ENCODE measurements at regions not wholly inside any gene's neighbourhood (a gene's known extent, or its start where the extent isn't known, plus 50 kb on each side); places are given as distances from the start of the nearest gene placed in this dataset.

GRCh38 chr4:34035225-34035624, 2209.1 kb downstream of the ARAP2 start:
- TF ChIP-seq GATA1 (IDR thresholded peaks at IDR 0.05; ENCODE audit: low read depth, low read length) (no peak), POLR2A (IDR thresholded peaks at IDR 0.05; ENCODE audit: low read length) (no peak)
- DNase-seq, result no peak

- DNase-seq, result no peak
- TF ChIP-seq POLR2A (IDR thresholded peaks at IDR 0.05; ENCODE audit: low read length), result no peak
- TF ChIP-seq GATA1 (IDR thresholded peaks at IDR 0.05; ENCODE audit: low read depth, low read length), result no peak
These were observed 2207.0 kb downstream of the ARAP2 start for GRCh38 chr4:34037280-34037679.

GRCh38 chr4:34039766-34040165, 2204.5 kb downstream of the ARAP2 start:
- TF ChIP-seq GATA1 (IDR thresholded peaks at IDR 0.05; ENCODE audit: low read depth, low read length) (no peak), POLR2A (IDR thresholded peaks at IDR 0.05; ENCODE audit: low read length) (no peak)
- DNase-seq, result no peak

DNA sequence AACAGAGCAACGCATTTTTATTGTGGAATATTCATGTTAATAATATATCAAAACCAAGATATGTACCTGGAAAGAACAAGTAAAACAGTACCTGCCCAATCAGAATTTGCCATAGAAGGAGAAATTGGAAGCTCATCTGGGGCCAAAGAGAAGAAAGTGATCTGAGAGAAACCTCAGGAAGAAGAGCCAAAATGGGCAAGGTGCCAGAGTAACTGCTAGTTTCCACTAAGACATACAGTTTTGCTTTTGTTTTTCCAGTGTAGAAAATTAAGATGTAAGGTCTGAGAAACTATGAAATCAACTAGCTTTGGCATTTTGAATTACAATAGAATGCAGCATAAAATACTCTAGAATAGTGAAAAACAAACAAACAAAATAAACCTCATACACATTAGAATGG, 2201.2 kb downstream of the ARAP2 start:
- TF ChIP-seq GATA1 (IDR thresholded peaks at IDR 0.05; ENCODE audit: low read depth, low read length) (no peak), POLR2A (IDR thresholded peaks at IDR 0.05; ENCODE audit: low read length) (no peak)
- no peak for DNase-seq

DNA sequence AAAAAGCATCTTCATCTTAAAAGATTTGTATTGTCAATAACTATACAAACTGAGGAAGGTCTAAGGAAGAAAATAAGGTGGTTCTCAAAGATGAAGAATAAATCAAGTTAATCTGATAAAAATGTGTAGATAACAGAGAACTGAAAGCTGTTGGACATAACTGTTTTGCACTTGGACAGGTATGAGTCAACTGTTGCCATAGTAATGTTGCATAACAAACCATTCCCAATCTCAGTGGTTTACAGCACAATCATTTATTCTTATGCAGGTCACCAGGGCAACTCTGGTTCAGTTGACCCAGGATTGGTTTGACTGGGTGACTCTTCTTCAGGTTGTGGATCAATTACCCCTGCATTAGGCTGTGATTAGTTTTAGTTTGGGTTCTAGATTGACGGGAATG, 2197.7 kb downstream of the ARAP2 start:
- TF ChIP-seq POLR2A (IDR thresholded peaks at IDR 0.05; ENCODE audit: low read length) (no peak), GATA1 (IDR thresholded peaks at IDR 0.05; ENCODE audit: low read depth, low read length) (no peak)
- DNase-seq, result no peak

- no peak for DNase-seq
- TF ChIP-seq GATA1 (IDR thresholded peaks at IDR 0.05; ENCODE audit: low read depth, low read length) (no peak), POLR2A (IDR thresholded peaks at IDR 0.05; ENCODE audit: low read length) (no peak)
These were observed 2197.0 kb downstream of the ARAP2 start for GRCh38 chr4:34047363-34047762.

GRCh38 chr4:34066126-34066525, 2178.2 kb downstream of the ARAP2 start:
- DNase-seq, result no peak
- no peak for TF ChIP-seq GATA1 (IDR thresholded peaks at IDR 0.05; ENCODE audit: low read depth, low read length)
- no peak for TF ChIP-seq POLR2A (IDR thresholded peaks at IDR 0.05; ENCODE audit: low read length)

DNA sequence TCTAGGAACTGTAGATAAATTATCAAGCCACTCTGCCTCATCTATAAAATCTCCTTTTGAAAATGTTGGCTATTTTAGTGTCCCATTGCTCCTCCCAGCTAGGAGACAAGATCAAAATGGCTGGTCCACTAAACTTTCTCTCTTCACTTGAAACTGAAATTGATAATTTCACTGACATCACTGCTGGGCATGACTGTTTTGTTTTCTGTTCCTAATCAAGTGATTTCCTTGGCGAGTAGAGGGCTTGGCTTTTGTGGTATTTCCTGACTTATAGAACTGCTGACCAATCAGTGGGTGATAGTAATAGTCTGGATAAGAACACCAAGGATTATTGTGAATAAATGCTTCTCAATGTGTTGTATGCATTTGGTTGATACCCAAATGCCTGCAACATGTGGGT, 2152.9 kb downstream of the ARAP2 start:
- no peak for TF ChIP-seq GATA1 (IDR thresholded peaks at IDR 0.05; ENCODE audit: low read depth, low read length)
- TF ChIP-seq POLR2A (IDR thresholded peaks at IDR 0.05; ENCODE audit: low read length), result no peak
- DNase-seq, result no peak

GRCh38 chr4:34094114-34094513, 2150.2 kb downstream of the ARAP2 start:
- DNase-seq, result no peak
- no peak for TF ChIP-seq GATA1 (IDR thresholded peaks at IDR 0.05; ENCODE audit: low read depth, low read length)
- no peak for TF ChIP-seq POLR2A (IDR thresholded peaks at IDR 0.05; ENCODE audit: low read length)

DNA sequence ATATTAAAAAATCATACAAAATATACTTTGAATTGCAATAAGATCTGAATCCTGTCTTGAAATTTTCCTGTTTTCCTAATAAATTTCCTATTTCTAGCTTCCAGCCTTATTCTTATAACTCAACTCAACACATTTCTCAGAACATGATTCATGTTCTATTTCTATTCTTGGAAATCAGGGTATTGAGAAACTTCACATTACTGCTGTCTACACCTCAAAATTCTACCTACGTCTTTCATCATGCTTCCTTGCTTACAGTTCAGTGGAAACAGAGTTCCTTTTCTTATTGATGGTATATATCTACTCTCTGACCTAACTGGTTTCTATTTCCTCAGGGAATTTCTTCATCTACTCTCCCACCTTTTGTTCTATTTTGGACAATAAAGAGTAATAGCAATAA, 2139.0 kb downstream of the ARAP2 start:
- DNase-seq, result no peak
- no peak for TF ChIP-seq GATA1 (IDR thresholded peaks at IDR 0.05; ENCODE audit: low read depth, low read length)
- no peak for TF ChIP-seq POLR2A (IDR thresholded peaks at IDR 0.05; ENCODE audit: low read length)

DNA sequence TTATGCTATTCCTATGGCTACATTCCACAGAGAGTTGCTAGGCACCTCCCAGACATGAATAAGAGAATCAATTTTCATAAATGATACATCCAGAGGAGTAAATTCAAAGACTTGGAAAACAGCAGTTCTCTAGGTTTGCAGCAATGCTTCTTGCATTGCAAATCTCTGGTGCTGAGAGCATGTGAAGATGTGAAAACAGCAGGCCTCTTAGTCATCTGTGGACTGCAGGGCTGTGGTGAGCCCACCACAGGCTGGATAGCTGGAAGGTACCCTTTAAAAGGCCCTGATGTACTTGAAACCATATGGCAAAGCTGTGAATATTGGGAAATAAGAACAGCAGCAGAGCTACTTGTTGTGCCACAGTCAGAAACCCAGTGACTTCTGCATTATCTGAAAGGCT, 2135.9 kb downstream of the ARAP2 start:
- DNase-seq, result no peak
- TF ChIP-seq GATA1 (IDR thresholded peaks at IDR 0.05; ENCODE audit: low read depth, low read length), result no peak
- no peak for TF ChIP-seq POLR2A (IDR thresholded peaks at IDR 0.05; ENCODE audit: low read length)

DNA sequence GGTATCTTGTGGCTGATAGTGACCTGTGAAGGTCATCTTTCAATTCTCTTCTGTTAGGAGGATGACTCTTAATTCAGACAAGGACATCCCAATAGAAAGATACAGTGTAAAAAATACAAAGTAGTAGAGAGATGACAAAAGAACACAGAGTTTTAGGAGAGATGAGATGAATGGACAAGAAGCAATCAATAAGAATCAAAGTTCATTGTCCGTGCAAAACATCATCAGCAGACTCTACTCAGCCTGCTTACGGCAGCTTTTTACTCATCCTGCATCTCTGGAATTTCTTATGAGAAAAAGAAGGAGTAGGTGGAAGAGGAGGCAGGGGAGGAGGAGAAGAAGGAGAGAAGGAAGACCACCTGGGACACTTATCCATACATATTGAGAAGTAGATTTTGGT, 2131.7 kb downstream of the ARAP2 start:
- TF ChIP-seq POLR2A (IDR thresholded peaks at IDR 0.05; ENCODE audit: low read length) (no peak), GATA1 (IDR thresholded peaks at IDR 0.05; ENCODE audit: low read depth, low read length) (no peak)
- no peak for DNase-seq

DNA sequence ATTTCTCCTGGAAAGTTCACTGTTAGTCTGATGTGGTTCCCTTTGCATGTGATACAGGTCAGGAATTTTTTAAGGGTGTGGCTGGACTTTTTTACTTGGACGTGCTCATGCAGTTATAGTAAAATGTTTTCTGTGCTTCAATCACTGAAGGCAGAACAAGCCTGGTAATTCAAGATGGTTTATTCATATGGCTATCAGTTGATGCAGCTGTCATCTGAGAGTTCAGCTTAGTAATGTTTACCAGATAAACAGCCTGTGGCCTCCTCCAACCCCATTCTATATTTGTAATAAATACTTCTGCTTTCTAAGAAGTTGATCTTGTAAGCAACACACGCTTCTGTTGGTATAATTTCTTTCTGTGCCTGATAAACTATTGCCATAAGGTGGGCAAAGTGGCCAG, 2105.9 kb downstream of the ARAP2 start:
- TF ChIP-seq POLR2A (IDR thresholded peaks at IDR 0.05; ENCODE audit: low read length), result no peak

GRCh38 chr4:34139346-34139745, 2105.0 kb downstream of the ARAP2 start:
- no peak for DNase-seq
- TF ChIP-seq POLR2A (IDR thresholded peaks at IDR 0.05; ENCODE audit: low read length) (no peak), GATA1 (IDR thresholded peaks at IDR 0.05; ENCODE audit: low read depth, low read length) (no peak)

More for the DNA sequence above, 2105.9 kb downstream of the ARAP2 start:
- DNase-seq, result no peak

DNA sequence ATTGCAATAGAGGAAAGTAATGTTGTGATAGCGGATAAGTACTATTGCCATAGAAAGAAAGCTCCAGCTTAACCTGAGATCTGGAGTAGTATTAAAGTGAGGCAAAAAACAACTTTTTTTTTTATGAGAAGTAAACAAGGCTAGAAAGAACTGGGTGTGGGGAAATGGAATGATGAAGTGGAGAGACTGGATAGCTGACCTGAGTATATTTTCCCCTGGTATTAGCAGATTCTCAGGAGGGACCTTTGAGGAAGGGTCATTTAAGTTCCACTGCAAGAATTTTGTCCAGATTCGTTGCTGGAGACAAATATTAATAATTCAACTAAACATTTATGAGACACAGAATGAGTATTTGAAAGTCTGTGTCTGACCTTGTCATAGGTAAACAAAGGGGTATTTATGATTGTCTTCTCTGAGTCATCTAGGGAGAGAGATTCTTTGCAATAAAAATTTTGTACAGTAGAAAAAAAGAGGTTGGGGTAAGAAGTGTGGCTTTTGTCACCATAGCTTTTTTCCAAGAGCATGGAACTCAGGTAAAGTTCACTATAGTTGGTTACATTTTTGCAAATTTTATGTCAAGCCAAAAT, 2095.9 kb downstream of the ARAP2 start:
- TF ChIP-seq POLR2A (IDR thresholded peaks at IDR 0.05; ENCODE audit: low read length), result no peak
- TF ChIP-seq GATA1 (IDR thresholded peaks at IDR 0.05; ENCODE audit: low read depth, low read length), result no peak
- no peak for DNase-seq

GRCh38 chr4:34157547-34157946, 2086.8 kb downstream of the ARAP2 start:
- TF ChIP-seq POLR2A (IDR thresholded peaks at IDR 0.05; ENCODE audit: low read length) (no peak), GATA1 (IDR thresholded peaks at IDR 0.05; ENCODE audit: low read depth, low read length) (no peak)
- DNase-seq, result no peak
